HCT116 (cell line): ENCODE measurements at regions not wholly inside any gene's neighbourhood (a gene's known extent, or its start where the extent isn't known, plus 50 kb on each side); places are given as distances from the start of the nearest gene placed in this dataset.

Source experiments
- ATAC-seq: fragments of 200-7000 bp; cut with Tn5 transposase; 2 replicates; pipeline ENCODE4 v1.9.1; 2020; ENCODE audit warnings: mild to moderate bottlenecking, moderate library complexity
- BruUV-seq: library from RNA; stranded (reverse); fragments of 400-500 nt; replicated peaks from 2 replicates; lab custom pipeline; 2021; lab: Mats Ljungman, UMichigan
- CTCF ChIA-PET: fragments of 300-600 bp; sonication (Branson Sonifier 250); formaldehyde crosslinking; loops from one replicate; lab custom pipeline; 2021; ENCODE audit warnings: antibody characterized with exemption; lab: Charles Lee
- POLR2A ChIA-PET: fragments of 300-600, 350-600 bp; sonication (Branson Sonifier 250); formaldehyde crosslinking; loops from one replicate; lab custom pipeline; 2021; ENCODE audit warnings: antibody characterized with exemption; lab: Charles Lee
- RAD21 ChIA-PET, 2 experiments: fragments of 300-600 bp; sonication (Branson Sonifier 250); formaldehyde crosslinking; loops; one replicate each; lab custom pipeline; 2023; ENCODE audit warnings: low total read pairs in 2 of 2; ENCODE audit not compliant: uncharacterized antibody in 2 of 2, unreplicated experiment in 2 of 2, low non-redundant PET in 1 of 2; lab: Charles Lee
- DNase-seq: peaks from one replicate; pipeline ENCODE4 v3.0.0-alpha.2; 2010; ENCODE audit warnings: low read depth, low spot score
- H2AFZ ChIP-seq: fragments of 200-600 bp; shearing (Covaris generic), sonication (generic); 2 replicates; pipeline ENCODE4 v1.6.1; 2017; ENCODE audit warnings: low read depth, mixed run types, mixed read lengths, antibody characterized with exemption, low read length; ENCODE audit not compliant: poor library complexity, severe bottlenecking
- H3K27ac ChIP-seq: 2 replicates; pipeline ENCODE4 v1.5.1; 2012; ENCODE audit warnings: low read depth, low read length
- H3K27me3 ChIP-seq: fragments of 200-600 bp; sonication (generic); 2 replicates; pipeline ENCODE4 v1.6.1; 2016; ENCODE audit warnings: mixed run types, low read length, mixed read lengths; ENCODE audit not compliant: insufficient read depth
- H3K36me3 ChIP-seq, 2 experiments: fragments of 200-500 bp in 1 of 2; fragments of 200-600 bp in 1 of 2; sonication (Bioruptor generic) in 1 of 2; sonication (generic) in 1 of 2; 2 replicates each; pipeline versions ENCODE4 v1.5.1 to v1.6.1; 2014 to 2016; ENCODE audit warnings: low read length in 2 of 2, inconsistent platforms in 1 of 2, mixed read lengths in 1 of 2, mixed run types in 1 of 2; ENCODE audit not compliant: insufficient read depth in 2 of 2, control insufficient read depth in 1 of 2
- H3K4me1 ChIP-seq, 2 experiments: fragments of 200-600 bp in 1 of 2; sonication (generic) in 1 of 2; 2 replicates each; pipeline versions ENCODE4 v1.5.1 to v1.6.1; 2012 to 2017; ENCODE audit warnings: low read length in 2 of 2, inconsistent platforms in 1 of 2, mild to moderate bottlenecking in 1 of 2, mixed read lengths in 1 of 2, mixed run types in 1 of 2, moderate library complexity in 1 of 2; ENCODE audit not compliant: insufficient read depth in 2 of 2, control insufficient read depth in 1 of 2
- H3K4me2 ChIP-seq: fragments of 200-600 bp; sonication (generic); 2 replicates; pipeline ENCODE4 v1.6.1; 2017; ENCODE audit warnings: mixed run types, low read length, mixed read lengths
- H3K4me3 ChIP-seq, 2 experiments: fragments of 200-600 bp in 1 of 2; sonication (generic) in 1 of 2; replicated peaks in 1 of 2; 2 replicates each; pipeline ENCODE4 v1.5.1; 2011 to 2016; ENCODE audit warnings: low read length in 2 of 2, control low read depth in 1 of 2, low read depth in 1 of 2, mild to moderate bottlenecking in 1 of 2, mixed read lengths in 1 of 2, mixed run types in 1 of 2
- H3K79me2 ChIP-seq: fragments of 200-600 bp; sonication (generic); 2 replicates; pipeline ENCODE4 v1.6.1; 2017; ENCODE audit warnings: mild to moderate bottlenecking, mixed run types, low read length, moderate library complexity, mixed read lengths; ENCODE audit not compliant: insufficient read depth
- H3K9ac ChIP-seq: fragments of 200-600 bp; sonication (generic); 2 replicates; pipeline ENCODE4 v1.6.1; 2016; ENCODE audit warnings: low read length, mixed read lengths
- H3K9me2 ChIP-seq: fragments of 200-600 bp; sonication (generic), shearing (Covaris generic); 2 replicates; pipeline ENCODE4 v1.6.1; 2017; ENCODE audit warnings: mixed run types, mild to moderate bottlenecking, moderate library complexity; ENCODE audit not compliant: insufficient read depth
- H3K9me3 ChIP-seq, 2 experiments: fragments of 200-500 bp in 1 of 2; fragments of 200-600 bp in 1 of 2; sonication (Bioruptor generic) in 1 of 2; sonication (generic) in 1 of 2; 2 replicates each; pipeline ENCODE4 v1.6.1; 2014 to 2017; ENCODE audit warnings: low read length in 2 of 2, mixed read lengths in 2 of 2, inconsistent platforms in 1 of 2, low read depth in 1 of 2, mild to moderate bottlenecking in 1 of 2, mixed run types in 1 of 2, moderate library complexity in 1 of 2; ENCODE audit not compliant: control insufficient read depth in 1 of 2, insufficient read depth in 1 of 2
- H4K20me1 ChIP-seq: fragments of 200-600 bp; sonication (generic), shearing (Covaris generic); 2 replicates; pipeline ENCODE4 v1.6.1; 2017; ENCODE audit warnings: mixed run types, mild to moderate bottlenecking, moderate library complexity; ENCODE audit not compliant: insufficient read depth
- CBX3 ChIP-seq: IDR thresholded peaks from 2 replicates; pipeline ENCODE4 v1.6.1; 2012; ENCODE audit warnings: low read depth
- EGR1 ChIP-seq: IDR thresholded peaks from 2 replicates; pipeline ENCODE4 v1.6.1; 2012; ENCODE audit warnings: low read depth
- EZH2 ChIP-seq: fragments of 200-600 bp; sonication (generic); IDR thresholded peaks from 2 replicates; pipeline ENCODE4 v1.6.1; 2017; ENCODE audit warnings: antibody characterized with exemption, mixed run types
- FOSL1 ChIP-seq: IDR thresholded peaks from 2 replicates; pipeline ENCODE4 v1.6.1; 2012; ENCODE audit warnings: low read depth
- JUND ChIP-seq: IDR thresholded peaks from 2 replicates; pipeline ENCODE4 v1.6.1; 2012
- POLR2AphosphoS5 ChIP-seq: IDR thresholded peaks from 2 replicates; pipeline ENCODE4 v1.6.1; 2011; ENCODE audit warnings: mild to moderate bottlenecking, low read depth, low read length, moderate library complexity
- SIN3A ChIP-seq: IDR thresholded peaks from 2 replicates; pipeline ENCODE4 v1.6.1; 2012; ENCODE audit warnings: low read depth
- TCF7L2 ChIP-seq: IDR thresholded peaks from 2 replicates; pipeline ENCODE4 v1.7.0; 2011; ENCODE audit warnings: borderline replicate concordance, inconsistent platforms; ENCODE audit not compliant: insufficient read depth, insufficient read length; ENCODE audit errors: extremely low read depth
- YY1 ChIP-seq: IDR thresholded peaks from 2 replicates; pipeline ENCODE4 v1.6.1; 2011; ENCODE audit warnings: low read length, low read depth, moderate library complexity, mild to moderate bottlenecking; ENCODE audit not compliant: insufficient replicate concordance; ENCODE audit errors: extremely low read depth
- ZFX ChIP-seq: fragments of 450-650 bp; IDR thresholded peaks from 2 replicates; pipeline ENCODE4 v1.6.1; 2017
- ZNF274 ChIP-seq: fragments of 200-500 bp; sonication (Bioruptor generic); IDR thresholded peaks from 2 replicates; pipeline ENCODE4 v1.6.1; 2014; ENCODE audit warnings: mild to moderate bottlenecking, low read depth, low read length, inconsistent platforms
- intact Hi-C: fragments of 100-400 bp; cut with micrococcal nuclease; formaldehyde crosslinking; loops from 2 replicates; pipeline ENCODE4 v1.10.0; 2022
- TF ChIP-seq, protein P1 (sequence below), 3 experiments: fragments of 200-600 bp in 1 of 3; sonication (generic) in 1 of 3; IDR thresholded peaks in 2 of 3; conservative IDR thresholded peaks in 1 of 3; 2 replicates each; pipeline ENCODE4 v1.5.1; 2012 to 2017; ENCODE audit warnings: low read depth in 2 of 3, low read length in 2 of 3, antibody characterized with exemption in 1 of 3, borderline replicate concordance in 1 of 3, control low read depth in 1 of 3, mild to moderate bottlenecking in 1 of 3, mixed read lengths in 1 of 3, mixed run types in 1 of 3, moderate library complexity in 1 of 3; ENCODE audit not compliant: insufficient read depth in 1 of 3
- TF ChIP-seq, protein P2 (sequence below): IDR thresholded peaks from 2 replicates; pipeline ENCODE4 v1.6.1; 2012
- TF ChIP-seq, protein P3 (sequence below): IDR thresholded peaks from 2 replicates; pipeline ENCODE4 v1.6.1; 2012

DNA sequence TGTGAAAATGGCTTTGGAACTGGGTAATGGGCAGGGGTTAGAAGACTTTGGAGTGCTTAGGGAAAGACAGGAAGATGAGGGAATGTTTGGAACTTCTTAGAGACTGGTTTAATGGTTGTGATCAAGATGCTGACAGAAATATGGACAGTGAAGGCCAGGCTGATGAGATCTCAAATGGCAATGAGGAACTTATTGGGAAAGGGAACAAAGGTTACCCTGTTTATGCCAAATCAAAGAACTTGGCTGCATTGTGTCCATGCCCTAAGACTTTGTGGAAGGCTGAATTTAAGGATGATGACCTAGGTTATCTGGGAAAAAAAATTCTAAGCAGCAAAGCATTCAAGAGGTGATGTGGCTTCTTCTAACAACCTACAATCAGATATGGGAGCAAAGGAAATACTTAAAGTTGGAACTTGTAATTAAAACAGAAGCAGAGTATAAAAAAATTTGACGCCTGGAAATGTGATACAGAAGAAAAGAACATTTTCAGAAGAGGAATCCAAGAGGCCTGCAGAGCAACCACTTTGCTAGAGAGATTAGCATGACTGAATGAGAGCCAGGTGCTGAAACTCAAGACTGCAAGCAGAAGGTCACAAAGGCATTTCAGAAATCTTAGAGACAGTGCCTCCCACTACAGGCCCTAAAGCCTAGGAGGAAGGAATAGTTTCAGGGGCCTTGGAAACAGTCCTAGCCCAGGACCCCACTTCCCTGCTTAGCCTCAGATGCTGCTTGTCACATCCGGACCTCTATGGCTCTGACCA lies 65.6 kb upstream of the FLRT2 start:
- POLR2A ChIA-PET = no interaction called here
- intact Hi-C loops = no loop called here
- Histone ChIP-seq H3K4me1 (no peaks in the 10 kb centered on the region), H3K9me3 (peaks cover 3 to 20% of the 10 kb centered on the region in 2 experiments; a peak in 2 of 4 replicates), H3K27me3 (no peaks in the 10 kb centered on the region), H3K36me3 (no peaks in the 10 kb centered on the region), H3K4me3 (no peak overlapping the region), H3K4me2 (no peak overlapping the region), H3K9me2 (no peaks in the 10 kb centered on the region), H3K79me2 (no peaks in the 10 kb centered on the region), H3K27ac (no peak overlapping the region), H3K9ac (no peak overlapping the region), H2AFZ (no peak overlapping the region), H4K20me1 (no peaks in the 10 kb centered on the region)
- no peak for DNase-seq
- TF ChIP-seq, protein P1, sequence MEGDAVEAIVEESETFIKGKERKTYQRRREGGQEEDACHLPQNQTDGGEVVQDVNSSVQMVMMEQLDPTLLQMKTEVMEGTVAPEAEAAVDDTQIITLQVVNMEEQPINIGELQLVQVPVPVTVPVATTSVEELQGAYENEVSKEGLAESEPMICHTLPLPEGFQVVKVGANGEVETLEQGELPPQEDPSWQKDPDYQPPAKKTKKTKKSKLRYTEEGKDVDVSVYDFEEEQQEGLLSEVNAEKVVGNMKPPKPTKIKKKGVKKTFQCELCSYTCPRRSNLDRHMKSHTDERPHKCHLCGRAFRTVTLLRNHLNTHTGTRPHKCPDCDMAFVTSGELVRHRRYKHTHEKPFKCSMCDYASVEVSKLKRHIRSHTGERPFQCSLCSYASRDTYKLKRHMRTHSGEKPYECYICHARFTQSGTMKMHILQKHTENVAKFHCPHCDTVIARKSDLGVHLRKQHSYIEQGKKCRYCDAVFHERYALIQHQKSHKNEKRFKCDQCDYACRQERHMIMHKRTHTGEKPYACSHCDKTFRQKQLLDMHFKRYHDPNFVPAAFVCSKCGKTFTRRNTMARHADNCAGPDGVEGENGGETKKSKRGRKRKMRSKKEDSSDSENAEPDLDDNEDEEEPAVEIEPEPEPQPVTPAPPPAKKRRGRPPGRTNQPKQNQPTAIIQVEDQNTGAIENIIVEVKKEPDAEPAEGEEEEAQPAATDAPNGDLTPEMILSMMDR (IDR thresholded peaks at IDR 0.05 in 2 of 3, conservative IDR thresholded peaks at IDR 0.05 in 1 of 3; ENCODE audit: borderline replicate concordance in 1 of 3, insufficient read depth in 1 of 3, low read depth in 2 of 3, low read length in 2 of 3) = no peak
- TF ChIP-seq FOSL1 = no peak
- RAD21 ChIA-PET = no interaction called here
- CTCF ChIA-PET = no interaction called here
- BruUV-seq = no TSS peak
- no peak for ATAC-seq

DNA sequence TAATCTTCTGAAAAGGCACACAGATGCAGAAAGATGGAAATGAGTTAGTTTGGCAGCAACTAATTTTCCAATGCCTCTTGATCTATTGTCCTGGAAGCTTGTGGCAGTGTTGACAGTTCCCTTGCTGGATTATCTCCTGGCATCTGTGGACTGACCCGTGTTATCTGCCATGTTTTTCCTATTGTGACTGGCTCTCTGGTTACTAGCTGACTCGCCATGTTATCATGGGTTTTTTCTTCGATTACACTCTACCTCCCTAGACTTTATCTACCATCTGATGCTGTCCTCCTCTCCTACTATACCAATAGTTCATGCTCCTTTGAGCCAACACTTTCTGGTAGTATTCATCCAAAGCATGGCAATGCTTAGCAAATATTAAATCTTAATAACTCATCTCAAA lies 63.3 kb upstream of the FLRT2 start:
- ATAC-seq (no peak), DNase-seq (no peak)
- intact Hi-C loops = no loop called here
- TF ChIP-seq, protein P2, sequence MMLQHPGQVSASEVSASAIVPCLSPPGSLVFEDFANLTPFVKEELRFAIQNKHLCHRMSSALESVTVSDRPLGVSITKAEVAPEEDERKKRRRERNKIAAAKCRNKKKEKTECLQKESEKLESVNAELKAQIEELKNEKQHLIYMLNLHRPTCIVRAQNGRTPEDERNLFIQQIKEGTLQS = no peak
- TF ChIP-seq YY1 (no peak), EGR1 (no peak), CBX3 (no peak), ZFX (no peak), FOSL1 (no peak), EZH2 (no peak), POLR2AphosphoS5 (no peak), JUND (no peak), ZNF274 (no peak), SIN3A (no peak), TCF7L2 (no peak)
- TF ChIP-seq, protein P3, sequence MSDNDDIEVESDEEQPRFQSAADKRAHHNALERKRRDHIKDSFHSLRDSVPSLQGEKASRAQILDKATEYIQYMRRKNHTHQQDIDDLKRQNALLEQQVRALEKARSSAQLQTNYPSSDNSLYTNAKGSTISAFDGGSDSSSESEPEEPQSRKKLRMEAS = no peak
- Histone ChIP-seq H2AFZ (no peak overlapping the region), H3K27me3 (no peaks in the 10 kb centered on the region), H3K9ac (no peak overlapping the region), H3K79me2 (no peaks in the 10 kb centered on the region), H3K9me3 (peaks cover 8 to 20% of the 10 kb centered on the region in 2 experiments; a peak in 2 of 4 replicates), H3K4me3 (no peak overlapping the region), H3K36me3 (no peaks in the 10 kb centered on the region), H4K20me1 (no peaks in the 10 kb centered on the region), H3K27ac (no peak overlapping the region), H3K9me2 (no peaks in the 10 kb centered on the region), H3K4me2 (no peak overlapping the region), H3K4me1 (no peaks in the 10 kb centered on the region)
- ChIA-PET POLR2A (no interaction called here), CTCF (no interaction called here), RAD21 (no interaction called here)
- no TSS peak for BruUV-seq
